ENCODE measurements at regions not wholly inside any gene's neighbourhood (a gene's known extent, or its start where the extent isn't known, plus 50 kb on each side); places are given as distances from the start of the nearest gene placed in this dataset.
"Not testable (repeated sequence)": the region's sequence is repeated elsewhere in the genome, so short reads cannot be mapped to it uniquely, and the experiment has no call there.

DNA sequence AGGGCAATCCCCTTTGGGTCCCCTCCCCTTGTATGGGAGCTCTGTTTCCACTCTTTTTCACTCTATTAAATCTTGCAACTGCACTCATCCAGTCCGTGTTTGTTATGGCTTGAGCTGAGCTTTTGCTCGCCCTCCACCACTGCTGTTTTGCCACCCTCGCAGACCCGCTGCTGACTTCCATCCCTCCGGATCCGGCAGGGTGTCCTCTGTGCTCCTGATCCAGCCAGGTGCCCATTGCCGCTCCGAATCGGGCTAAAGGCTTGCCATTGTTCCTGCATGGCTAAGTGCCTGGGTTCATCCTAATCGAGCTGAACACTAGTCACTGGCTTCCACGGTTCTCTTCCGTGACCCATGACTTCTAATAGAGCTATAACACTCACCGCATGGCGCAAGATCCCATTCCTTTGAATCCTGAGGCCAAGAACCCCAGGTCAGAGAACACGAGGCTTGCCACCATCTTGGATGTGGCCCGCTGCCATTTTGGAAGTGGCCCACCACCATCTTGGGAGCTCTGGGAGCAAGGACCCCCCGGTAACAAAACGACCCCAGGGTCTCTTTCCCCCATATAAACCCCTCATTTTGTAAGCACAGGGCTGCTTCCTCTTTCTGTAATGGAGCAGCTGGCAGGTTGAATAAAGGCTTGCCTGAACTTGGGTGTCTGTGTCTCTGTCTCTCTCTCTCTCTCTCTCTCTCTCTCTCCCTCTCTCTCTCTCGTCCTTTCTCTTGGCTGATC, 1166.2 kb downstream of the TAF11L14 start:
- ChIA-PET CTCF (no interaction called here), POLR2A (no interaction called here)

DNA sequence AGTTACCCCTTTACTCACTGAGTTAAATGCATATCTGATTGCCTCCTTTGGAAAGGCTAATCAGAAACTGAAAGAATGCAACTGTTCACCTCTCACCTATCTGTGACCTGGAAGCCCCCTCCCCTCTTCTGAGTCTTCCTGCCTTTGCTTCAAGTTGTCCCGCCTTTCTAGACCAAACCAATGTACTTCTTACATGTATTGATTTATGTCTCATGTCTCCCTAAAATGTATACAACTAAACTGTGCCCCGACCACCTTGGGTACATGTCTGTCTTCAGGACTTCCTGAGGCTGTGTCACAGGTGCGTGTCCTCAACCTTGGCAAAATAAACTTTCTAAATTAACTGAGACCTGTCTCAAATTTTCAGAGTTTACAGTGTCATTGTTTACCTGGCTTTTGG, 1167.2 kb downstream of the TAF11L14 start:
- POLR2A ChIA-PET, result not testable (repeated sequence)

DNA sequence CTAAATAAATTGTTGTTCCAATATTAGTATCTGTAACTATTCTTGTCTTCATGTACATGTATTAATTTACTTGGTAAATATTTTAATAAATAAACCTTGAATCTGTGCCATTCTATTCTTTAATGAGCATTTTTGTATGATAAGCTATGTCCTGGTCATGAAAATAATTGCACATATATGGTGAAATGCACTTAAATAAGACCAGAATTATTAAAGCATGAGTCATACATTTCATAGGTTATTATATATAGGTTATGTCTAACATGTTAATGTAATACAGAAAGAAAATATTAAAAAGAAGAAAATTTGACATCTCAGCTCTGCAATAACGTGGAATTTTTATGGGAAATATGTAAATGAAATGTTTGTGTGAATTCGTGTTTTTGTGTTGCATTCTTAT, 1168.1 kb downstream of the TAF11L14 start:
- CTCF ChIA-PET, result no interaction called here
- POLR2A ChIA-PET, result no interaction called here

More for the DNA sequence above, 1167.2 kb downstream of the TAF11L14 start:
- CTCF ChIA-PET, result not testable (repeated sequence)

- CTCF ChIA-PET, result no interaction called here
Measured at GRCh38 chr5:18805376-18805775, 1171.1 kb downstream of the TAF11L14 start.

GRCh38 chr5:18807256-18808149, 1173.2 kb downstream of the TAF11L14 start:
- ChIA-PET CTCF (no interaction called here), POLR2A (no interaction called here)

More at GRCh38 chr5:18805376-18805775, 1171.1 kb downstream of the TAF11L14 start:
- POLR2A ChIA-PET, result no interaction called here

GRCh38 chr5:18811661-18812060, 1176.3 kb downstream of the CDH18 start:
- CTCF ChIA-PET, result no interaction called here
- POLR2A ChIA-PET, result no interaction called here

GRCh38 chr5:18828351-18828750, 1159.6 kb downstream of the CDH18 start:
- CTCF ChIA-PET, result no interaction called here
- POLR2A ChIA-PET, result no interaction called here

GRCh38 chr5:18829539-18829938, 1158.5 kb downstream of the CDH18 start:
- ChIA-PET CTCF (no interaction called here), POLR2A (no interaction called here)

DNA sequence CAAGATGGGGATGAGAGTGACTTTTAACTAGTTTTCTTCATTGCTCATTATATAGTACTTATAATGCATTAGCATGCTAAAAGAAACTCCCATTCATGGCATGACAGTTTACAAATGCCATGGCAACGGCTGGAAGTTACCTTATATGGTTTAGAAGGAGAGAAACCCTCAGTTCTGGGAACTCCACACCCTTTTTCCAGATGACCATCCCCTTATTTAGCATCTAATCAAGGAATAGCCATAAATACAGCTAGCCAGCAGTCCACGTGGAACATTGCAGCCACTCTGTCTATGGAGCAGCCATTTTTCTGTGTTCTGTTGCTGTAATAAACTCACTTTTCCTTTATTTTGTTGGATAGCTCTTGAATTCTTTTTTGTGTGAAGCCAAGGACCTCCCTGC, 1137.8 kb downstream of the CDH18 start:
- POLR2A ChIA-PET, result no interaction called here
- CTCF ChIA-PET, result no interaction called here

GRCh38 chr5:18872978-18873377, 1115.0 kb downstream of the CDH18 start:
- CTCF ChIA-PET, result no interaction called here
- POLR2A ChIA-PET, result no interaction called here

GRCh38 chr5:18876565-18876964, 1111.4 kb downstream of the CDH18 start:
- POLR2A ChIA-PET, result no interaction called here
- CTCF ChIA-PET, result no interaction called here

DNA sequence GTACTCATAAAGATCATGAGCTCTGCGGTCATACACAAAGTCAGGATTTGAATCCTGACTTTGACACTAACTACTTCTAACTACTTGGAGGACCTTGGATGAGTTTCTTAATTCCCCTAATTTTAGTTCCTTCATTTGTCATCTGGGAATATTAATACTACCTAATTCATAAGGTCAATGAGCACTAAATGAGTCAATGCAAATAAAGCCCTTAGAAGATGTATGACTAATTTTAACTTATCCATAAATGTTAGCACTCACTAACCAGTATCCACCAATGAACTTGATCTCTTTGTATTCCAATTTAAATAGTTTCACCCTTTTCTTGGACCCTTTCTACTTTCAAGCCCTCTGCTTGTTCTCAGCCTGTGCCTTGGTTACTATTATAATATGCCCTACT, 1106.4 kb downstream of the CDH18 start:
- CTCF ChIA-PET, result no interaction called here
- POLR2A ChIA-PET, result no interaction called here

- CTCF ChIA-PET, result no interaction called here
- POLR2A ChIA-PET, result no interaction called here
Measured at GRCh38 chr5:18882154-18882553, 1105.8 kb downstream of the CDH18 start.

GRCh38 chr5:18888821-18889220, 1099.2 kb downstream of the CDH18 start:
- POLR2A ChIA-PET, result no interaction called here
- CTCF ChIA-PET, result no interaction called here

GRCh38 chr5:18900644-18901043, 1087.4 kb downstream of the CDH18 start:
- POLR2A ChIA-PET, result no interaction called here
- CTCF ChIA-PET, result no interaction called here

DNA sequence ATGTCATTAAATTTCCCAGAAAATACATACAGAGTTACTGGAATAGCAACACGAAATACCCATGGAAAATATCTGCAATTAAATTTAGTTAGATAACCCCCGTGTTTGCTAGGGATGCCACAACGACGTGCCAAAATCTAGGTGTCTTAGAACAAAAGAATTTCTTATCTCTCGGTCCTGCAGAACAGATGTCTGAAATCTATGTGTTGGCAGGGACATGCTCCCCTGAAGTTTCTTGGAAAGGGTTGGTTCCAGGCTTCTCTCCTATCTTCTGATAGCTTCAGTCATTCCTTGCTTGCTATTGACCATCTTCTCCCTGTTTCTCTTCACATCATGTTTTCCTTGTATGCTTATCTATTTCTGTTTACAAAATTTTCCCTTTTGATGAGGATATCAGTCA, 1067.0 kb downstream of the CDH18 start:
- CTCF ChIA-PET, result no interaction called here
- POLR2A ChIA-PET, result no interaction called here

GRCh38 chr5:18932081-18932480, 1055.9 kb downstream of the CDH18 start:
- ChIA-PET POLR2A (no interaction called here), CTCF (no interaction called here)

DNA sequence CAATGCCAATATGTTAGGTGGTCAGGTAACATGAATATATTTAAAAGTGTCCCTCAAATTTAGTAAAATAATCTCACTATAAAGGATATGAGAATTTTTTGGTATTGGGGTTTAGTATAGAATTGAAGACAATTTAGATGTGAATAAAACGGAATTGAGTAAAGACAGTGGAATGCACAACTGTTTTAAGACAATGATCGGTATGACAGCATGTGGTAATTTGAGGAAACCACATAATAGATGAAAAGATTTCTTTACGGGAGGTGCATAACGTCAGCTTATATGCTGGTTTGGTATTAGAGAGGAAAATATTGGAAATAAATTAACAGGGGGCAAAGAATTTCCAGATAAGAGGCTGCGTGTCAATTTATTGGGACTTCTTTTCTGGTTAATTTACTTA, 1043.2 kb downstream of the CDH18 start:
- ChIA-PET POLR2A (no interaction called here), CTCF (no interaction called here)

- POLR2A ChIA-PET, result no interaction called here
- CTCF ChIA-PET, result no interaction called here
Measured at GRCh38 chr5:18954239-18954638, 1033.8 kb downstream of the CDH18 start.

DNA sequence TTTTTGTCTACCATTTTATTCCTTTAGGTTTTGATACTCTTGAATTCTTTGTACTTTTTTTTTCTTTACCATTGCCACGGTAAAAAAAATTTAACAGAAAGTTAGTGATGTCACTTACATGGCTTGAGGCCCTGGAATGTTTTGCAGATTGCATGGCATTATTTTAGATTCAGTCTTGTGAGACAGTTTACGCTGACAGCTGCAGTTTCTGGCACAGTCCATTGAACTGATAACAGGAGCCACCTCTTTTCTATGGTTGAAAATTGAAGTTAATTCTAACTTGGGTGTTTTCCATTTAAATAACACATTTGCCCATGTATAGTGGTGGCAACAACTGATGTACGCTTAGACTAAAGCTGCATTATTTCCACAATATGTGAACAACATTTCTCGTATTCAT, 1028.5 kb downstream of the CDH18 start:
- CTCF ChIA-PET, result no interaction called here
- POLR2A ChIA-PET, result no interaction called here

- ChIA-PET CTCF (no interaction called here), POLR2A (no interaction called here)
Measured at GRCh38 chr5:18961234-18961633, 1026.8 kb downstream of the CDH18 start.

- CTCF ChIA-PET, result no interaction called here
- POLR2A ChIA-PET, result no interaction called here
Measured at GRCh38 chr5:18965893-18966292, 1022.1 kb downstream of the CDH18 start.

All from activated CD8-positive, alpha-beta memory T cell treated with anti-CD3 and anti-CD28 coated beads for 36 hours (primary cell).